Neural cell (in vitro differentiated cells): ENCODE measurements at regions not wholly inside any gene's neighbourhood (a gene's known extent, or its start where the extent isn't known, plus 50 kb on each side); places are given as distances from the start of the nearest gene placed in this dataset.

ENCODE experiments used
- EP300 ChIP-seq: fragments of 450-650 bp; conservative IDR thresholded peaks from 2 replicates; pipeline ENCODE4 v1.6.1; 2014; ENCODE audit warnings: antibody characterized with exemption, mild to moderate bottlenecking, moderate library complexity; ENCODE audit not compliant: poor library complexity, severe bottlenecking
- EZH2 ChIP-seq: fragments of 200-600, 300-800 bp; shearing (Covaris generic), sonication (generic); IDR thresholded peaks from 2 replicates; pipeline ENCODE4 v1.6.1; 2014; ENCODE audit warnings: antibody characterized with exemption, low read length, borderline replicate concordance, mild to moderate bottlenecking; ENCODE audit not compliant: insufficient read depth, poor library complexity, severe bottlenecking
- POLR2AphosphoS5 ChIP-seq: IDR thresholded peaks from 2 replicates; pipeline ENCODE4 v1.6.1; 2012
- TAF1 ChIP-seq: IDR thresholded peaks from 2 replicates; pipeline ENCODE4 v1.6.1; 2012; ENCODE audit warnings: low read depth
- TF ChIP-seq, protein P1 (sequence below): fragments of 450-650 bp; IDR thresholded peaks from 2 replicates; pipeline ENCODE4 v1.5.1; 2014; ENCODE audit warnings: antibody characterized with exemption, mild to moderate bottlenecking, moderate library complexity; ENCODE audit not compliant: poor library complexity, severe bottlenecking
- TF ChIP-seq, protein P2 (sequence below): IDR thresholded peaks from 2 replicates; pipeline ENCODE4 v1.6.1; 2012; ENCODE audit warnings: borderline replicate concordance

DNA sequence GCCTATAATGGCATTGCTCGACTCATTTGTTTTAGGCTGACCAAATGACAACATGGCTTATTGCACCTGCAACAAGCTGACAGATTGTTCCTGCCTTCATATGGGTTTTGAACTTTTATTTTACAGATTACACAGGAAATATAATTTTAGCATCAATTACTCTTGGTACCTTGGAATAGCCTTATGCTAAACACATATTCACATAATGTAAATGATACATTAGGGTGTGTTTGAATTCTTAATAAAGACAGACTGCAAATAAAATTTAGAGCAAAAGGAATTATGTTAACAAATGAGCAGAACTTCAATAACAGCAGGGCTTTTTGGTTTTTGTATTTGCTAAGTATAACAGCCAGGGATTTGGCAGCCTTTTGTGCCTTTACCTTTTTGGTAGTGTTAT, 51.9 kb upstream of the TMC3 start:
- TF ChIP-seq, protein P1, sequence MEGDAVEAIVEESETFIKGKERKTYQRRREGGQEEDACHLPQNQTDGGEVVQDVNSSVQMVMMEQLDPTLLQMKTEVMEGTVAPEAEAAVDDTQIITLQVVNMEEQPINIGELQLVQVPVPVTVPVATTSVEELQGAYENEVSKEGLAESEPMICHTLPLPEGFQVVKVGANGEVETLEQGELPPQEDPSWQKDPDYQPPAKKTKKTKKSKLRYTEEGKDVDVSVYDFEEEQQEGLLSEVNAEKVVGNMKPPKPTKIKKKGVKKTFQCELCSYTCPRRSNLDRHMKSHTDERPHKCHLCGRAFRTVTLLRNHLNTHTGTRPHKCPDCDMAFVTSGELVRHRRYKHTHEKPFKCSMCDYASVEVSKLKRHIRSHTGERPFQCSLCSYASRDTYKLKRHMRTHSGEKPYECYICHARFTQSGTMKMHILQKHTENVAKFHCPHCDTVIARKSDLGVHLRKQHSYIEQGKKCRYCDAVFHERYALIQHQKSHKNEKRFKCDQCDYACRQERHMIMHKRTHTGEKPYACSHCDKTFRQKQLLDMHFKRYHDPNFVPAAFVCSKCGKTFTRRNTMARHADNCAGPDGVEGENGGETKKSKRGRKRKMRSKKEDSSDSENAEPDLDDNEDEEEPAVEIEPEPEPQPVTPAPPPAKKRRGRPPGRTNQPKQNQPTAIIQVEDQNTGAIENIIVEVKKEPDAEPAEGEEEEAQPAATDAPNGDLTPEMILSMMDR: no peak
- TF ChIP-seq, protein P2, sequence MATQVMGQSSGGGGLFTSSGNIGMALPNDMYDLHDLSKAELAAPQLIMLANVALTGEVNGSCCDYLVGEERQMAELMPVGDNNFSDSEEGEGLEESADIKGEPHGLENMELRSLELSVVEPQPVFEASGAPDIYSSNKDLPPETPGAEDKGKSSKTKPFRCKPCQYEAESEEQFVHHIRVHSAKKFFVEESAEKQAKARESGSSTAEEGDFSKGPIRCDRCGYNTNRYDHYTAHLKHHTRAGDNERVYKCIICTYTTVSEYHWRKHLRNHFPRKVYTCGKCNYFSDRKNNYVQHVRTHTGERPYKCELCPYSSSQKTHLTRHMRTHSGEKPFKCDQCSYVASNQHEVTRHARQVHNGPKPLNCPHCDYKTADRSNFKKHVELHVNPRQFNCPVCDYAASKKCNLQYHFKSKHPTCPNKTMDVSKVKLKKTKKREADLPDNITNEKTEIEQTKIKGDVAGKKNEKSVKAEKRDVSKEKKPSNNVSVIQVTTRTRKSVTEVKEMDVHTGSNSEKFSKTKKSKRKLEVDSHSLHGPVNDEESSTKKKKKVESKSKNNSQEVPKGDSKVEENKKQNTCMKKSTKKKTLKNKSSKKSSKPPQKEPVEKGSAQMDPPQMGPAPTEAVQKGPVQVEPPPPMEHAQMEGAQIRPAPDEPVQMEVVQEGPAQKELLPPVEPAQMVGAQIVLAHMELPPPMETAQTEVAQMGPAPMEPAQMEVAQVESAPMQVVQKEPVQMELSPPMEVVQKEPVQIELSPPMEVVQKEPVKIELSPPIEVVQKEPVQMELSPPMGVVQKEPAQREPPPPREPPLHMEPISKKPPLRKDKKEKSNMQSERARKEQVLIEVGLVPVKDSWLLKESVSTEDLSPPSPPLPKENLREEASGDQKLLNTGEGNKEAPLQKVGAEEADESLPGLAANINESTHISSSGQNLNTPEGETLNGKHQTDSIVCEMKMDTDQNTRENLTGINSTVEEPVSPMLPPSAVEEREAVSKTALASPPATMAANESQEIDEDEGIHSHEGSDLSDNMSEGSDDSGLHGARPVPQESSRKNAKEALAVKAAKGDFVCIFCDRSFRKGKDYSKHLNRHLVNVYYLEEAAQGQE: no peak
- no peak for TF ChIP-seq POLR2AphosphoS5
- no peak for TF ChIP-seq EP300
- TF ChIP-seq EZH2: no peak
- no peak for TF ChIP-seq TAF1
